Fibroblast of lung (primary cell): ENCODE measurements at regions not wholly inside any gene's neighbourhood (a gene's known extent, or its start where the extent isn't known, plus 50 kb on each side); places are given as distances from the start of the nearest gene placed in this dataset.

ENCODE experiments used
- EZH2 ChIP-seq: IDR thresholded peaks from 2 replicates; pipeline ENCODE4 v1.5.1; 2012; ENCODE audit warnings: low read length, control low read depth, mild to moderate bottlenecking; ENCODE audit errors: missing control alignments
- TF ChIP-seq, protein P1 (sequence below), 2 donors: IDR thresholded peaks in 1 of 2; conservative IDR thresholded peaks in 1 of 2; 1 replicate in 1 of 2; 2 replicates in 1 of 2; pipeline ENCODE4 v1.5.1; 2011 to 2012; ENCODE audit warnings: low read length in 2 of 2, control low read depth in 1 of 2, inconsistent platforms in 1 of 2, low read depth in 1 of 2, mild to moderate bottlenecking in 1 of 2

DNA sequence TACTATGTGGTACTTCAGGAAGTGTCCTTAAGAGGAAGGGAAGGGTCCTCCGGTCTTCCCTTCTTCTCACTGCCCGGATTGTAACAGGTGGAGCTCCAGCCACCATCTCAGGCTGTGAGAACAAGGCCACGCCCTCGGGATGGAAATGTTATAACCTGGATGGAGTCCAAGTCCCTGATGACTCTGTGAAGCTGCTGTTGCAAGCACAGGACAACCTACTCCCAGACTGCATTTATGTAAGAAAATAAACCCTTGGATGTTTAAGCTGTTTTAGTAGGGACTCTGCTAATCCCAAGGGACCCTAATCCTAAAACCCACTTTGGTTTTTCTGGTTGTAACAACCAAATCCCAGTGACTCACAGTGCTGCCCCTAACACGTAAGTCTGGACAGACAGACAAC is 221.6 kb downstream of the ACTL7B start:
- TF ChIP-seq, protein P1, sequence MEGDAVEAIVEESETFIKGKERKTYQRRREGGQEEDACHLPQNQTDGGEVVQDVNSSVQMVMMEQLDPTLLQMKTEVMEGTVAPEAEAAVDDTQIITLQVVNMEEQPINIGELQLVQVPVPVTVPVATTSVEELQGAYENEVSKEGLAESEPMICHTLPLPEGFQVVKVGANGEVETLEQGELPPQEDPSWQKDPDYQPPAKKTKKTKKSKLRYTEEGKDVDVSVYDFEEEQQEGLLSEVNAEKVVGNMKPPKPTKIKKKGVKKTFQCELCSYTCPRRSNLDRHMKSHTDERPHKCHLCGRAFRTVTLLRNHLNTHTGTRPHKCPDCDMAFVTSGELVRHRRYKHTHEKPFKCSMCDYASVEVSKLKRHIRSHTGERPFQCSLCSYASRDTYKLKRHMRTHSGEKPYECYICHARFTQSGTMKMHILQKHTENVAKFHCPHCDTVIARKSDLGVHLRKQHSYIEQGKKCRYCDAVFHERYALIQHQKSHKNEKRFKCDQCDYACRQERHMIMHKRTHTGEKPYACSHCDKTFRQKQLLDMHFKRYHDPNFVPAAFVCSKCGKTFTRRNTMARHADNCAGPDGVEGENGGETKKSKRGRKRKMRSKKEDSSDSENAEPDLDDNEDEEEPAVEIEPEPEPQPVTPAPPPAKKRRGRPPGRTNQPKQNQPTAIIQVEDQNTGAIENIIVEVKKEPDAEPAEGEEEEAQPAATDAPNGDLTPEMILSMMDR (conservative IDR thresholded peaks at IDR 0.05 in 1 of 2, IDR thresholded peaks at IDR 0.05 in 1 of 2; ENCODE audit: low read depth in 1 of 2, low read length in 2 of 2), result no peak
- no peak for TF ChIP-seq EZH2
